NCI-H2171 (cell line): ENCODE measurements at regions not wholly inside any gene's neighbourhood (a gene's known extent, or its start where the extent isn't known, plus 50 kb on each side); places are given as distances from the start of the nearest gene placed in this dataset.
"Not testable (repeated sequence)": the region's sequence is repeated elsewhere in the genome, so short reads cannot be mapped to it uniquely, and the experiment has no call there.

ENCODE experiments used
- DNase-seq: peaks from one replicate; lab custom pipeline; 2025; lab: John Stamatoyannopoulos, UW

DNA sequence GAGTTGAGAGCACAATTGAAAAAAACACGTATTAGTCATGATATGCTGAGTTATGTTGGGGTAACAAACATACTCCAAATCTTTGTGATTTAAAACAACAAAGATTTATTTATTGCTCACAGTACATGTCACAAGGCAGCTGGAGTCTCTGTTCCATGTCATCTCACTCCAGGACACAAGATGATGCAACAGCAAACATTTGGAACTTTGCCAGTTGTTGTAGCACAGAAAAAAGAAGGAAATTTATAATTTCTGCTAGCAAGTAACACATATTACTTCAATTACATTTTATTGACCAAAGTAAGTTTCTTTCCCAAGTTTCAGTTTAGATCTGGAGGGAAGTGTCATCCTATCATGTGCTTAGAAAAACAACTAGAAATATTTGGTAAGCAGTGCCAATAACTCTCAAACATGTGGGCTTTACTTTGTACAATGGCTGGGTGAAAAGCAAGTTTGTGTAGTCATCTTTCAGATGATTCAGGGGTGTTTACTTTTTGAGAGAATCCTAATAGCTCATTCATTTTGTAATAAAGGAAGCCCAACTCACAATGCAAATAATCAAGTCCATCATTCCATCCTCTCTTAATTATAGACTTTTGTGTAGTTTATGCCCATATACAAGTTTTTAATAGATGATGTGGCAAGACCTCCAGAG lies 452.3 kb downstream of the ZIC3 start:
- no peak for DNase-seq

GRCh38 chrX:138020941-138021340 lies 455.0 kb downstream of the ZIC3 start:
- no peak for DNase-seq

GRCh38 chrX:138026211-138026610 lies 460.3 kb downstream of the ZIC3 start:
- DNase-seq, result no peak

- DNase-seq, result no peak
Measured at GRCh38 chrX:138031715-138032114, 465.8 kb downstream of the ZIC3 start.

GRCh38 chrX:138034136-138034535 lies 468.2 kb downstream of the ZIC3 start:
- DNase-seq, result no peak

DNA sequence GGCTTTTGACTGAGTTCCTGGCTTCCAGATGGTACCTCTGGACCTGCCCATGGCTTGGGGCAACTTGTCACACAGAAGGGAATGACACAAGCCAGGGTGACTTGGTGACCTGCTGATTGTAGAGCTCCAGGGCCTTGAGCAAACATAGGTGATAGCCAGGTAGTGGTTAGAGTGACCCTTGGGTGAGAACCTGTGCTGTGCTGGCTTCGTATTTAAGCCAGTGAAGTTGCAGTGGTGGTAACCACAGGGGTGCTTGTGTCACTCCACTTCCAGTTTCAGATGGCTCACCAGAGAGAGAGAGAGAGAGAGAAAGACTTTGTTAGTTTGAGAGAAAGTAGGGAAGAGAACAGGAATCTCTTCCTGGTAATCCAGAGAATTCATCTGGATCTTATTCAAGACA lies 471.6 kb downstream of the ZIC3 start:
- no peak for DNase-seq

DNA sequence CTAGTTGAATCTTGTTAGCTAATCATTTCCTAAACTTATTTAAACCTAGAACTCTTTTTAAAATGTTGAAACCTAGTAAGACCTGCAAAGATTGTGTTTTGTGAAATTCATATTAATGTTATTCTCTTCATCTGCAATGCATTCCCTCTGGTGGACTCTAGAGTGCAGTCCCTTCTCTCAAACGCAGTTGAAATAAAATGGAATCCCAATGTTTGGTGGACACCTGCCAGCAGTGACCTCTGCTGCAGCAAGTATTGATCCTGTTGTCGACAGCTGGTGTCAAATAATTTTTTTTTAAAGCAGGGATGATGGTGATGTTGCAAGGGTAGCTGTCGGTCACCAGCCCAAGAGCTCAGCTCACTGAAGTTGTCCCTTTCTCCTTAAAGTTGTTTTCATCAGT lies 492.0 kb downstream of the ZIC3 start:
- no peak for DNase-seq

DNA sequence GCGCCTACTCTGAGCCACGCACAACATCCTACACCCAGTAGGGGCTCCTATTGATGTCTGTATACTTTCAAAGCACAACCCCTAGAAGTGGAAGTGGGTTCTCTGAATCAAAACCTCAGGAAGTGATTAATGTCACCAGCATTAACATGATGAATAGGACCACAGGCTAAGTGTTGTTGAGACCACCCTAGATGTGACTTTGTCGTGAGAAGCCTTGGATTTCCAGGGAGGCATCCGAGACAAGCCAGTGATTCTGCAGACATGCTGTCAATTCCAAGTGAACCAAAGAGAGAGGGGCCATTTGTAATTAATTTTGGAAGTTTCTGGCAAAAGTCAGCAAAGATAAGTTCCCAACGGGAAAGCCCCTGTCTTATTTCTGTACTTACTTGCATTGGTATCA lies 493.0 kb downstream of the ZIC3 start:
- DNase-seq, result no peak

GRCh38 chrX:138067415-138067814 lies 501.5 kb downstream of the ZIC3 start:
- no peak for DNase-seq

- no peak for DNase-seq
Measured at GRCh38 chrX:138073626-138074025, 507.7 kb downstream of the ZIC3 start.

- DNase-seq, result no peak
Measured at GRCh38 chrX:138082251-138082650, 516.3 kb downstream of the ZIC3 start.

- DNase-seq, result no peak
Measured at GRCh38 chrX:138082896-138083295, 517.0 kb downstream of the ZIC3 start.

DNA sequence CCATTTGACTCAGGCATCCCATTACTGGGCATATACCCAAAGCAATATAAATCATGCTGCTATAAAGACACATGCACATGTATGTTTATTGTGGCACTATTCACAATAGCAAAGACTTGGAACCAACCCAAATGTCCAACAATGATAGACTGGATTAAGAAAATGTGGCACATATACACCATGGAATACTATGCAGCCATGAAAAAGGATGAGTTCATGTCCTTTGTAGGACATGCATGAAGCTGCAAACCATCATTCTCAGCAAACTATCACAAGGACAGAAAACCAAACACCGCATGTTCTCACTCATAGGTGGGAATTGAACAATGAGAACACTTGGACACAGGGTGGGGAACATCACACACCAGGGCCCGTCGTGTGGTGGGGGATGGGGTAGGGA lies 545.0 kb downstream of the ZIC3 start:
- DNase-seq, result not testable (repeated sequence)

DNA sequence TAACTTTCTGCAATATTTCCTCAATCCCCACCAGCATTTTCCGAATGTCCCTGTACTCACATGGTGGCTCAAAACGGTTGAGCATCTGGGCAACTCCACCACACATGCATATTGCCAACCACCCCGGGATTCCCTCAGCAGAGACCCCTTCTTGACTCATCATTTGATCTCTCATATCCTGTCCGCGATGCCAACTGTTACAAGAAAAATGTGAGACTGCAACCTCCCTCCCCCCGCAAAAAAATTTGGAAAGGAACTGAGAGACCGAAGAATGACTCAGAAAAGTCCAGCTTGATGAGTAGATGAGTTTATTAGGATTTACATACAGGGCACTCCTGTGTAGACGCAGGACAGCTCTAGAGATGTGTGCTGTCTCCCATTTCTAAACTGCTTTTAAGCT lies 561.4 kb downstream of the ZIC3 start:
- DNase-seq, result no peak

- DNase-seq, result no peak
Measured at GRCh38 chrX:138128027-138128671, 562.2 kb downstream of the ZIC3 start.

DNA sequence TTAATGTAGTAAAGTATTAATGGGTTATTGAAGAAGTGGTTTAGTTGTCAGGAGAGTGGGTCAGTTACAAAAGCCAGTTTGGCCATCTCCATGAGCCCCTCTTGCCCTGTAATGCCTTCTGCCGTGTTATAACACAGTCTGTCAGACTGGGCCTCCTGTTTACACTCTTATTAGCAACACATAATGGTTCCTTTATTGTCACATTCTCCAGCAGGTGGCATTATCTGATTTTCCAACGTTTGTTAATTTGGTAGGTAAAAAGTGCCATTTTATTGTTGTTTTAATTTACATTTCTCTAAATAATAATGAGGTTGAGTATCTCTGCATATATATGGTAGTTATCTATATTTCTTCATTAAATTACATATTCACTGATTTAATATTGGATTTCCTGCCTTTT lies 560.8 kb downstream of the FGF13 start:
- DNase-seq, result no peak

GRCh38 chrX:138157850-138158249 lies 553.7 kb downstream of the FGF13 start:
- no peak for DNase-seq

DNA sequence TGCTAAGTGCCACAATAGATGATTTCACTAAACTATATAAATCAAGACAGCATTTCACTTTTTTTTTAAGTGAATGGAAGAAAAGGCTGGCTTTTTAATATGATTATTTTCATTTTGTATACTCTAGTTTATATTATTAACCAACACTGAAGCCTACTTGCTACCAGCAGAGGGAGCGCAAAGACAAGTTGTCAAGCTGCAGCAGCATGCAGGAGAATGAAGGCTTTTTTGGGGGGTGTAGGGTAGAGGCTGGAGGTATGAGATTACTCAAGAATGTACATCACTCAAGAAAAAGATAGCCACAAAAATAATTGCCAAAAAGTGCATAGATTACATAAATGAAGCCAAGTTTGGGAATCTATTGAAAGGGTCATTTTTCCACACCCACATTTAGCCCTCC lies 519.5 kb downstream of the FGF13 start:
- no peak for DNase-seq

GRCh38 chrX:138229718-138230117 lies 481.8 kb downstream of the FGF13 start:
- no peak for DNase-seq

GRCh38 chrX:138240266-138240665 lies 471.3 kb downstream of the FGF13 start:
- DNase-seq, result no peak

DNA sequence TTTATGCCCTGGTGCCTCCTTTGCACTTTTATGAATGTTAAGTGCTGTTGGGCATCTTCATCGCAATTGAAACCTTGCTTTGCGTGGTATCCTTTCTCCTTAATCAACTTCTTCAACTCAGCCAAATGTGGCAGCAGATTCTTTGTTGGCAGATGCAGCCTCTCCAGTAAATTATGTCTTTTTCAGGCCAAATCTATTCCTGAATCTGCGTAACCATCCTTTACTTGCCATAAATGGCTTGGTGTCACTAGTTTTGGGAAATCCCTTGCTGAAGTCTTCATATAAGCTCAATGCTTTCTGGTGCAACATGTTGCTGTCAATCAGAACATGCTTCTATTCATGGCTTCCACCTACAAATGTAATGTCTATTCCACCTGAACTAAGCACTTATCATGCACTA lies 457.5 kb downstream of the FGF13 start:
- no peak for DNase-seq

DNA sequence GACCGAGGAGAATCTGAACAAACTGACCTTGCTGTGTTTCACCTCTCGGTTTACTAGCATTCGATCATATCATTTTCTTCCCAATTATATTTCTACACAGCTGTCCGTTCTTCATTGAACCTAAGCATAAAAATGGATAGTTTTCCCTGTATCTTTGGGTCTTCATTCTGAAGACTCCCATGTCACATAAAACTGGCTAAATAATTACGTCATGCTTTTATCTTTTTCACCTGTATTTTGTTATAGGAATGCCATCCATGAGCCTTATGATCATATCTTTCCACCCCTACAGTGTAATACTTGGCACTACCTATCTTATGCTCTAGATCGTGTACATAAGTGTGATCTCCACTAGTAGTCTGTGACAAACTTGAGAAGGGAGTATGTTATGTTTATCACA lies 456.1 kb downstream of the FGF13 start:
- no peak for DNase-seq

DNA sequence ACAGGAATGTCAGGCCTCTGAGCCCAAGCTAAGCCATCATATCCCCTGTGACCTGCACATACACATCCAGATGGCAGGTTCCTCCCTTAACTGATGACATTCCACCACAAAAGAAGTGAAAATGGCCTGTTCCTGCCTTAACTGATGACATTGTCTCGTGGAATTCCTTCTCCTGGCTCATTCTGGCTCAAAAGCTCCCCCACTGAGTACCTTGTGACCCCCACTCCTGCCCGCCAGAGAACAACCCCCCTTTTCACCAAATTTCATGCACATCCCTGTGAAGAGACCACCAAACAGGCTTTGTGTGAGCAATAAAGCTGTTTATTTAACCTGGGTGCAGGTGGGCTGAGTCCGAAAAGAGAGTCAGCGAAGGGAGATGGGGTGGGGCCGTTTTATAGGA lies 447.4 kb downstream of the FGF13 start:
- DNase-seq, result not testable (repeated sequence)

GRCh38 chrX:138270931-138271330 lies 440.6 kb downstream of the FGF13 start:
- no peak for DNase-seq
